G401.6 (cell line): ENCODE measurements at regions not wholly inside any gene's neighbourhood (a gene's known extent, or its start where the extent isn't known, plus 50 kb on each side); places are given as distances from the start of the nearest gene placed in this dataset.

Experiments
- FAIRE-seq: peaks from 2 replicates; lab custom pipeline; 2012; peaks lifted over from hg19 to GRCh38; lab: Jason Lieb, UNC

DNA sequence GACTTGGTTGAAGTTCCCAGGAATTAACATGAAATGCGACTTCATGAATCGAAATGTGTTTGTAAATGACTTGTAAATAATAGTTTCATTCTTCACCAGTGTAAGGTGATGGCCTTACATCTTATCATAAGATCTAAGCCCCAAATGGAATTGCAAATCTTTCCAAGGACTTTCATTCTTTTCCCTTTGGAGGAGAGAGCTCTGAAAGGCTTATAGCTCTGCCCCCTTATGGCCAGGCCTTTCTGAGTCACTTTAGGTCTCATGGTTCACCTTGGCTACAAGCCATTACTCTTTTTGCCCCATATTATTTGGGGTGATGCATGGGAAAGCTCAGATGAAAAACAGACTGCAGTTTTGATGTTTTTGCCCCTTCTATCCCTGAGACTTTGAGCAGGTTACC, 209.1 kb upstream of the BMP2 start:
- FAIRE-seq = no peak

DNA sequence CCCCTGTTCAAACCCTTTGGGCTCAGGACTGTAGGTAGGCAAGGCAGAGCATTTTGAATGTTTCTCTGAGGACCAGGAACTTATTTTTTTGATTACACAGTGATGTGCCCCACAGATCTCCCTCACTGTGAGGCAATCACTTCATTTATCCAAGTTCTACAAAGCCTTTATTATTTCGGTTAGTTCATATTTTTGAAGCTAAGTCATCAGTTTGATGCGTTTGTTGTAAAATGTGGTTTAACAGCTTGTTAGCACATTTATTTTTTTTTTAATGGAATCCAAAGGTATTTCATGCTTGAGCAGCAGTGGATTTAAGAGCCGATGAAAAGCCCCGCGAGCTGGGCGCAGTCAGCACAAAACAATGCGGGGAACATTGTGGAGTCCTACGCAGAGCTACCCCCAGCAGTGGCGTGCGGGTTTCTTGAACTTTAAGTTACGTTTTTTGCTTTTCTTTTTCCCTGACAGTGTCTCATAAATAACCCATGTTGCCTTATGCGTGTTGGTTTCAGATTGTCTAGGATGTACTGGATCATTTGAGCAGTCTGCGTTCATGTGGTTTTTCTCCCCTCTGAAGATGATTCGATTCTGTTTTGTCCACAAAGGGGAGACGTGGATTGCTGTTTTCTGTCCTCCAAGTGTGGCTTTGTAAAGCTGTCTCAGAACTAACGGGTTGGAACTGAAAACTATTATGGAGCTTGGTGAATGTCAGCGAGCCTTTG, 233.6 kb upstream of the BMP2 start:
- FAIRE-seq = no peak

DNA sequence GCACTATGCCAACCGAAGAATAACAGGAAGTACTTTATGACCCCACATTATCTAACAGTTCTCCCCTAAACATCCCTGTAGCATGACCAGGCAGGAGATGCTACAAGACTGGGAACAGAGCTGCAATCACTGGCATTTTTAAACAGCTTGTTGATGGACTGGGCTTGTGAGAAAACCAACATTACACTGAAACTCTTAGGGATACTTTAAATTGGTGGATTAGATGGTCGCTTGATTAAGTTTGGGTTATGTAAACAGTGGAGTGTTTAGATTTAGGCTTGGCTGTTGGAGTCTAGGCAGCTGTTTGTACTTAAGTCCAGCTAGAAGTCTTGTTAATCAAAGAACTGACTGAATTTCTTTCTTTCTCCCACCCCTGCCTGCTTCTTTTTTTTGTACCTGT, 234.1 kb upstream of the BMP2 start:
- no peak for FAIRE-seq

DNA sequence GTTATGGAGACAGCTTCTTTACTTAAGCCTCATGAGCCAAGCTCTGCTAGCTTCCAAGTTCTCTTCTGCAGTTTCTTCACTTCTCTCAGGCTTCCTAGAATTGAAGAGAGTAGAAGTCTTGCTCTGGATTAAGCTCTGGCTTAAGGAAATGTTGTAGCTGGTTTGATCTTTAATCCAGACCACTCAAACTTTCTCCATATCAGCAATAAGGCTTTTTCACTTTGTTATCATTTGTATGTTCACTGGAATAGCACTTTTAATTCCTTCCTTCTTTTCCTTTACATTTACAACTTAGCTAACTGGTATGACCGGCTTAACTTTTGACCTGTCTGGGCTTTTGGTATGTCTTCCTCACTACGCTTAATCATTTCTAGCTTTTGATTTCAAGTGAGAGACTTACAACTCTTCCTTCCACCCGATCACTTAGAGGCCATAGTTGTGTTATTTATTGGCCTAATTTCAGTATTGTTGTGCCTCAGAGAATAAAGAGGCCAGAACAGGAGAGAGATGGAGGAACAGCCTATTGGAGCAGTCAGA, 236.6 kb upstream of the BMP2 start:
- FAIRE-seq = no peak

GRCh38 chr20:6530254-6530653, 237.2 kb upstream of the BMP2 start:
- FAIRE-seq = no peak

DNA sequence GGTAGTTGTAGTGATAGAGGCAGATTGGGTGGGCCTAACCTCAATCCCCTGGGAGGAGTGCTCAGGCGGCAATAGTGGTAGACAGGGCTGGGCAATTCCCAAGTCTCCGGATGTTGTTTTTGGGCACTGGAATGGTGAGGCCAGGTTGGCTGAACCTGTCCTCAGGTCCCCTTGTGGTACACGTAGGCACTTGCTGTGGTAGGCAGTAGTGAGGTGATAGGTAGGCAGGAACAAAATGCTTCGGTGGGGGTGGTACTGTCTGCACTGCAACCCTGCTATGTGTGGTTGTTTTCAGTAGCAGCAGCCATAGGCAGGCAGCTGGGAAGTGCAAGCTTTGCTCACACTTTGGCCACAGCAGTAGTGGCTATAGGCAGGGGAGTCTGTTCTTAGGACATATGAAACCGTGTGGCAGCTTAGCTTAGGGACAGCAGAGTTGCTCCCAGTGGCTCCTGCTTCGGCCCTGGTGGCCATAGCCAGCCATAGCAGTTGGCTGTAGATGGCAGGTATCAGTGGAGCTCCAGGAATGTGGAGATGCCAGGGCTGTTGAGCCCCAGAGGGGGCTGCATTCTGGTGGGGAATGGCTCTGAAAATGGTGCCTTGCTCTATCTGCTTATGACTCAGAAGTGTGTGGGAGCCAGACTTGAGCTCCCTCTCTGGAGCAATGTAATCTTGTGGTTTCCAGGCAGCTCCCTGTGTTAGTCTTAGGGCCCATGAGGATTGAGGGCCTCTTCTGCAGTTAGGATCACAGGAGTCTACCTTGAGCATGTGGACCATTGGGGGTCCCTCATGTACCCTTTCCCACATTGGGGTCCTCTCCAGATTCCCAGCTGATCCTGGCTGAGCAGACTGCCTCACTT, 241.8 kb upstream of the BMP2 start:
- FAIRE-seq = no peak

DNA sequence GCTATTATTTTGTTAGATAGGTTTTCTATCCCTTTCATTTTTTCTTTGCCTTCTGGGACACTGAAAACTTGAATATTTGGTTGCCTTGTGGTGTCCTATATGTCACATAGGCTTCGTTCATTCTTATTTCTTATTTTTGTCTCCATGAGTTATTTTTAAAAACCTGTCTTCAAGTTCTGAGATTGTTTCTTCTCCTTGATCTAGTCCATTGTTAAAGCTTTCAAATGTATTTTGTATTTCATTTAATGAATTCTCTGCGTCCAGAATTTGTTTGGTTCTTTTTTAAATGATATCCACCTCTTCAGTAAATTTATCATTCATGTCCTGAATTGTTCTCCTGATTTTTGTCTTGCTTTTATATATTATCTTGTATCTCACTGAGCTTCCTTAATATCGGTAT, 243.2 kb upstream of the BMP2 start:
- no peak for FAIRE-seq

DNA sequence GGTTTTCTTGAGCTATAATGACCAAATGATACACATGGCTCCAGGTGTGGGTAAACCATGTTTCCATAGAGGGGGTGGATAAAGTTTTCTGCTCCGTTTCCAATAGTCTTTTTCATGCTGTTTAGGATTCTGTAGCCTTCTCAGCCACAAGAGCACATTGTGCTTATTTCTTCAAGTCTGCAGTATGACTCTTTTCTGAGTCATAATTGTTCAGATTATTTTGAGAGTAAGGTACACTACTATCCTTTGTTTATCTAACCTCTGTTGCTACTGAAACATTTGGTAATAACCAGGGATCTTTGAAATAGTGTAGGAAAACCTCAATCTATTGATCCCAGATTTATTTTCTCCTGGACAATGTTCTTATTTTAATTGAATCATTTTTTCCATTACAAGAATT, 247.9 kb upstream of the BMP2 start:
- FAIRE-seq = no peak

DNA sequence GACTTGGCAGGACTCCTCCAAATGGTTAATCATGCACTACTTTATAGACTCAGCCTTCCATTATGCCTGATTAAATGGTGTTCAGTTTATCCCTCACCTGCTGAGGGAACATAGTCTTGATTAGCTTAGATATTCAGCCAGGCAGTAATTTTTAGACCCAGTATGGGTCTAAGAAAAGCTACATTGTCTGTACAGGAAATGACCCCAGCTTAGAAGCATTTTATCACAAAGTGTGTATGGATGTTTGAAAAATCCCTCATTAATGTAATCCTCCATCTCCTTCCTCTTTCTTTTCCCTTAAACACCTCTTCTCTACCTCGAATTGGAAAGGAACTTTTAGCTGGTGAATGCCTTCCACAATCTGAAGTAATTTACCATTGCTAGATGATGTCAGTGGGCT, 252.2 kb upstream of the BMP2 start:
- no peak for FAIRE-seq

DNA sequence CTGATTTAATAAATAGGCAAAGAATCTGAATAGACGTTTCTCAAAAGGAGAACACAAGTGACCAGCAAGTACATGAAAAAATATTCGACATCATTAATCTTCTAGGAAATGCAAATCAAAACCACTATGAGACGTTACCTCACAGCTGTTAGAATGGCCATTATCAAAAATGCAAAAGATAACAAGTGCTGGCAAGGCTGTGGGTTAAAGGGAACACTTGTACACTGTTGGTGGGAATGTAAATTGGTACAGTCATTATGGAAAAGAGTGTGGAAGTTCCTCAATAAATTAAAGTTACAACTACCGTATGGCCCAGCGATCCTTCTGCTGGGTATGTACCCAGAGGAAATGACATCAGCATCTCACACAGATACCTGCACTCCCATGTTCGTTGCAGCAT, 253.9 kb upstream of the BMP2 start:
- FAIRE-seq = no peak

DNA sequence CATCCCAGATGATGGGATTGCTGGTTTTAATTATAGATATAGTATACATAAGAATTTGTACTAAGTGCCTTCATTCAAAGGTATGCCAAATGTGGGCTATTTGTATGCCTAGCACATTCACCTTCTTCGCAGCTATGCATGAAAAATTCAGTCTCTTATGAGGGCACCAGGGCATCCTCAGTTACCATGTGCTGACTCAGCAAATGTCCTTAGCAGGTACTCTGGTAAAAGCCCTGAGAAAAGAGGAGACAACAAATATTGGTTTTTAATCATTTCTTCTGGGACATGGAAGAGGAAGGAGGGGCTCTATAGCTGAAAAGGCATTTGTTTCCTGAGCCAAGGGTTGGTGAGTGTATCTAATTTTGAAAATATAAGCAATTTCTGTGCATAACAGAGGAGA, 258.1 kb upstream of the BMP2 start:
- FAIRE-seq = no peak

- no peak for FAIRE-seq
These were observed 260.6 kb upstream of the BMP2 start for GRCh38 chr20:6506906-6507305.

DNA sequence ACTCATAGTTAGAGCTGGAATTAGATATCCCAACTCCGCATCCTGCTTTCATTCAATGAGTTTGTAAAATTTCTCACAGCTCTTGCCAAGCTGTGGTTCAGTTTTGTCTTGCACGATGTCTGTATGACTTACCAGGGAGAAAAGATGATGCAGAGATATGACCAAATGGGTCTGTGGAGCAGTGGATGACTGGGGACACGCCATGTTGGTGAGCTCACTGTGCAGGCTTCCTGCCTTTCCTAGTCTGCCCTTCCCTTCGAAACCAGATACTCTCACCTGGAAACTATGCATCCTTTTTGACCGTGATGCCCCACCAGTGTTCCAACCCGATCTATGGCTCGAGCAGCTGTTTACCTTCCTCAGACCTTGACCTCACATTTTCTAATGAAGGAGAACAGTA, 262.7 kb upstream of the BMP2 start:
- no peak for FAIRE-seq

- no peak for FAIRE-seq
These were observed 263.3 kb upstream of the BMP2 start for GRCh38 chr20:6504179-6504578.

- FAIRE-seq = no peak
These were observed 264.5 kb upstream of the BMP2 start for GRCh38 chr20:6502999-6503398.

DNA sequence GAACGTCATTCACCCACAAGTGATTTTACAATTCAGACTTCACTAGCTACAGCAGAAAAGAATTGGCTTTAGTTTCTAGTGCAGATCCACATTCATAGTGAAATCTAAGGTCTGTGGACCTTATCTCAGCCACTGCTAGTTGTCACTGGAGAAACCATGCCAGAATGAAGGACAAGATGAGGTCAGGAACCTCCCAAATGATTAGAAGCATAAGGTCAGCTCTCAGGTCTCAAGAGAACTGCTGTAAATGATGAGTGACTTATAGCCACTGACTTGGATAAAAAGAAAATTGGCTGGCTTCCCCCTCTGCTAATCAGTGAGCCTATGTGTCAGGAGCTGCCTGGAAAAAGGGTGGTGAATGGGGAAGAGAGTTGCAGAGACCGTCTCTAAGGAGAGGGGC, 265.3 kb upstream of the BMP2 start:
- no peak for FAIRE-seq

DNA sequence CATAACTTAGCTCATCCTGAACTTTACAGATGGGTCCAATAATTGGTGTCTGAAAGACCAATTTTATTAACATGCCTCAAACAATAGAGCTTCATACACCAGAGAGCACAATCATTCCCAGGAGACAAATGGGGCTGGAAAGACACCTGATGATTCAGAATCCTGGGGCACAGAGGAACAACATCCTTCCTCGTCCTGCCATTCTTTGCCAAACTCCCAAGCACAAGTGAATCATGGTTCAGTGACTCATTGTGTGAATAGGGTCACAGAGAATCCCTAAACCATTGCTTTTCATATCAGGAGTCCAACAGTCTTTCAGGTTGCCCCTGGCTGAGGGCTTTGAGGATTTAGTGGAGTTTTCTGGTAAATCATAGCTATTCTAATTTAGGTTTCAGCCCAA, 266.4 kb upstream of the BMP2 start:
- FAIRE-seq = no peak

- no peak for FAIRE-seq
These were observed 267.9 kb upstream of the BMP2 start for GRCh38 chr20:6499566-6499965.

DNA sequence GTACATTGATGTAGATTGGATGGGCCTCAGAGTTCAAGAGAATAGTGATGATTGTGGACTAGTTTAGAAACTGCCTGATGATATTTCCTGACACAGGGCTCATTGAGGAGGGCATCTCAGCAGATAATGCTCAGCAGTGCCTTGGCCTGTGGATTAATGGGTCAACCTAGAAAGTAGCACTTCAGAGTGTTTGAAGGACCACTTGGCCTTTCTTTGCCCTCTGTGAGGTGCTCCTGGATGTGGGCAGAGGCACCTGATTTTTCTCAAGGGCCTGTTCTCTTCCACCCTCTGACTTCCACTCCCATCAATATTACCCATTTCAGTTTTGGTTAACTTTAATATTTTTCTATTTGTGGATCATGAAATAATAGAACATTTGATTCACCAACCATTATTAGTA, 270.6 kb upstream of the BMP2 start:
- FAIRE-seq = no peak

GRCh38 chr20:6495907-6496306, 271.6 kb upstream of the BMP2 start:
- FAIRE-seq = no peak

GRCh38 chr20:6492271-6493055, 275.0 kb upstream of the BMP2 start:
- FAIRE-seq = no peak

- no peak for FAIRE-seq
These were observed 276.6 kb upstream of the BMP2 start for GRCh38 chr20:6490849-6491248.
